ENCODE measurements at regions not wholly inside any gene's neighbourhood (a gene's known extent, or its start where the extent isn't known, plus 50 kb on each side); places are given as distances from the start of the nearest gene placed in this dataset.

- intact Hi-C loops (cut with micrococcal nuclease) (no loop called here), dilution Hi-C loops (cut with MboI; ENCODE audit: extremely low pct_ligation_motif_present, low sequenced_read_pairs) (no loop called here)
- H3K9me1 ChIP-seq (replicated peaks; ENCODE audit: control insufficient read depth, extremely low read depth, insufficient read depth, low read length), result no peaks in the 10 kb centered on the region
- no TSS peak for BruUV-seq (replicated peaks)
- H3K27ac ChIP-seq (ENCODE audit: insufficient read depth, low read depth, low read length), result no peak overlapping the region
- H3K4me1 ChIP-seq (ENCODE audit: control insufficient read depth, extremely low read depth, insufficient read depth, low read length), result no peaks in the 10 kb centered on the region
- H3K4me2 ChIP-seq (ENCODE audit: insufficient read depth, low read length), result no peak overlapping the region
- POLR2A ChIA-PET, result no interaction called here
- H3K36me3 ChIP-seq (ENCODE audit: control insufficient read depth in 2 of 2, extremely low read depth in 1 of 2, insufficient read depth in 2 of 2, low read length in 2 of 2), result no peaks in the 10 kb centered on the region
- no peaks in the 10 kb centered on the region for H3K27me3 ChIP-seq (ENCODE audit: control insufficient read depth in 2 of 2, insufficient read depth in 2 of 2, low read length in 2 of 2)
- no peak overlapping the region for H3K4me3 ChIP-seq (replicated peaks in 1 of 3; ENCODE audit: insufficient read depth in 1 of 3, low read depth in 1 of 3, low read length in 3 of 3)
- no peaks in the 10 kb centered on the region for H3K79me2 ChIP-seq (ENCODE audit: control insufficient read depth, insufficient read depth, low read length)
- FAIRE-seq (no peak), DNase-seq (ENCODE audit: low read depth, low spot score) (no peak)
- H4K20me1 ChIP-seq (replicated peaks; ENCODE audit: control insufficient read depth, extremely low read depth, insufficient read depth, low read length), result no peaks in the 10 kb centered on the region
- no peaks in the 10 kb centered on the region for H3K9me3 ChIP-seq (replicated peaks; ENCODE audit: control insufficient read depth, insufficient read depth, low read length)
- H3K9ac ChIP-seq (replicated peaks; ENCODE audit: extremely low read depth, insufficient read depth, low read length), result no peak overlapping the region
- H2AFZ ChIP-seq (ENCODE audit: low read depth, low read length), result no peak overlapping the region
- TF ChIP-seq POLR2AphosphoS5 (IDR thresholded peaks at IDR 0.05; ENCODE audit: insufficient read depth, low read depth, low read length) (no peak), POLR2A (IDR thresholded peaks at IDR 0.05; ENCODE audit: low read depth, low read length) (no peak), MYC (IDR thresholded peaks at IDR 0.05; ENCODE audit: low read depth, low read length) (no peak), JUN (IDR thresholded peaks at IDR 0.05; ENCODE audit: borderline replicate concordance, insufficient read depth, insufficient read length, low read depth) (no peak), CTCF (IDR thresholded peaks at IDR 0.05; ENCODE audit: extremely low read depth in 1 of 2, insufficient read depth in 1 of 2, low read depth in 1 of 2, low read length in 2 of 2) (no peak), FOS (IDR thresholded peaks at IDR 0.05; ENCODE audit: borderline replicate concordance, insufficient read depth, low read length) (no peak), EZH2 (IDR thresholded peaks at IDR 0.05; ENCODE audit: borderline replicate concordance, low read depth, low read length, severe bottlenecking) (no peak), GATA2 (IDR thresholded peaks at IDR 0.05; ENCODE audit: insufficient read depth, insufficient read length, low read depth, low read length) (no peak)
- TF ChIP-seq, protein P1, sequence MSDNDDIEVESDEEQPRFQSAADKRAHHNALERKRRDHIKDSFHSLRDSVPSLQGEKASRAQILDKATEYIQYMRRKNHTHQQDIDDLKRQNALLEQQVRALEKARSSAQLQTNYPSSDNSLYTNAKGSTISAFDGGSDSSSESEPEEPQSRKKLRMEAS (IDR thresholded peaks at IDR 0.05; ENCODE audit: insufficient read depth, insufficient read length), result no peak
- CTCF ChIA-PET, result no interaction called here
Measured at GRCh38 chr11:21634956-21635355, 557.9 kb upstream of the ANO5 start.

Measured in endothelial cell of umbilical vein (primary cell).